MCF 10A (cell line): ENCODE measurements at regions not wholly inside any gene's neighbourhood (a gene's known extent, or its start where the extent isn't known, plus 50 kb on each side); places are given as distances from the start of the nearest gene placed in this dataset.
A peak's percentile ranks its signal among the peaks of the same experiment; 100 is the strongest.

Source experiments
- BruUV-seq: library from RNA; stranded (reverse); fragments of 400-500 nt; replicated peaks from 2 replicates; lab custom pipeline; 2021; lab: Mats Ljungman, UMichigan
- CTCF ChIA-PET: fragments of 300-600 bp; sonication (Branson Sonifier 250); formaldehyde crosslinking; extraction: SDS; loops from one replicate; lab custom pipeline; 2021; ENCODE audit warnings: antibody characterized with exemption, inconsistent platforms; lab: Yijun Ruan, JAX
- POLR2A ChIA-PET: fragments of 300-600, 350-650 bp; sonication (Branson Sonifier 250); formaldehyde crosslinking; extraction: SDS; loops from one replicate; lab custom pipeline; 2020; ENCODE audit warnings: antibody characterized with exemption, inconsistent platforms; lab: Yijun Ruan, JAX
- DNase-seq: peaks from one replicate; pipeline ENCODE4 v3.0.0-alpha.2; 2018; ENCODE audit not compliant: unreplicated experiment
- H3K27ac Mint-ChIP-seq: one replicate; pipeline ENCODE4 v1.8.0; 2022; ENCODE audit warnings: mild to moderate bottlenecking, low read depth, mixed read lengths; ENCODE audit not compliant: unreplicated experiment
- H3K27me3 Mint-ChIP-seq: one replicate; pipeline ENCODE4 v1.8.0; 2022; ENCODE audit warnings: mixed read lengths; ENCODE audit not compliant: insufficient read depth, unreplicated experiment
- H3K36me3 Mint-ChIP-seq: one replicate; pipeline ENCODE4 v1.8.0; 2022; ENCODE audit warnings: mild to moderate bottlenecking, moderate library complexity, mixed read lengths; ENCODE audit not compliant: insufficient read depth, unreplicated experiment
- H3K4me1 Mint-ChIP-seq: one replicate; pipeline ENCODE4 v1.8.0; 2022; ENCODE audit warnings: mixed read lengths; ENCODE audit not compliant: insufficient read depth, unreplicated experiment
- H3K4me3 Mint-ChIP-seq: one replicate; pipeline ENCODE4 v1.8.0; 2022; ENCODE audit warnings: mild to moderate bottlenecking, moderate library complexity, mixed read lengths; ENCODE audit not compliant: unreplicated experiment
- H3K9me3 Mint-ChIP-seq: one replicate; pipeline ENCODE4 v1.8.0; 2022; ENCODE audit warnings: mixed read lengths; ENCODE audit not compliant: unreplicated experiment
- CTCF ChIP-seq: fragments of 200-600 bp; IDR thresholded peaks from one replicate; pipeline ENCODE4 v1.8.0; 2022; ENCODE audit warnings: antibody characterized with exemption, mild to moderate bottlenecking; ENCODE audit not compliant: unreplicated experiment
- intact Hi-C: fragments of 100-400 bp; cut with micrococcal nuclease; formaldehyde crosslinking; loops from 2 replicates; pipeline ENCODE4 v1.14.1; 2022

GRCh38 chr7:45368129-45368807 lies 205.9 kb upstream of the ADCY1 start:
- H3K27me3 Mint-ChIP-seq, result peaks cover 87% of the 10 kb centered on the region
- DNase-seq, result no peak
- H3K36me3 Mint-ChIP-seq, result no peaks in the 10 kb centered on the region
- H3K9me3 Mint-ChIP-seq, result no peaks in the 10 kb centered on the region
- no TSS peak for BruUV-seq
- H3K27ac Mint-ChIP-seq, result no peak overlapping the region
- intact Hi-C loops, result no loop called here
- no peak overlapping the region for H3K4me3 Mint-ChIP-seq
- POLR2A ChIA-PET, result no interaction called here
- TF ChIP-seq CTCF, result no peak
- no peaks in the 10 kb centered on the region for H3K4me1 Mint-ChIP-seq
- CTCF ChIA-PET, result no interaction called here

- POLR2A ChIA-PET, result interaction anchor here (0.6 kb wide), 1 partner anchor 39 kb away, joined by 3 read pairs; no protein-coding TSS in a partner anchor
- H3K4me3 Mint-ChIP-seq, result no peak overlapping the region
- no peaks in the 10 kb centered on the region for H3K4me1 Mint-ChIP-seq
- no peak overlapping the region for H3K27ac Mint-ChIP-seq
- DNase-seq, result peak; percentile 22
- no peaks in the 10 kb centered on the region for H3K36me3 Mint-ChIP-seq
- BruUV-seq, result no TSS peak
- H3K9me3 Mint-ChIP-seq, result no peaks in the 10 kb centered on the region
- H3K27me3 Mint-ChIP-seq, result peaks cover 23% of the 10 kb centered on the region
- TF ChIP-seq CTCF, result no peak
- intact Hi-C loops, result no loop called here
- CTCF ChIA-PET, result no interaction called here
These were observed 189.7 kb upstream of the ADCY1 start for GRCh38 chr7:45384499-45384898.

- no TSS peak for BruUV-seq
- ChIA-PET POLR2A (no interaction called here), CTCF (interaction anchor here (0.7 to 1.0 kb wide), 2 partner anchors 12 to 127 kb away, joined by 3 read pairs; no protein-coding TSS in a partner anchor)
- Mint-ChIP-seq H3K4me3 (no peak overlapping the region), H3K9me3 (no peaks in the 10 kb centered on the region), H3K27ac (no peak overlapping the region), H3K4me1 (no peaks in the 10 kb centered on the region), H3K36me3 (no peaks in the 10 kb centered on the region), H3K27me3 (no peaks in the 10 kb centered on the region)
- DNase-seq, result no peak
- intact Hi-C loops, result no loop called here
- TF ChIP-seq CTCF, result no peak
These were observed 186.3 kb upstream of the ADCY1 start for GRCh38 chr7:45387837-45388236.

- TF ChIP-seq CTCF, result no peak
- H3K27ac Mint-ChIP-seq, result no peak overlapping the region
- intact Hi-C loops, result no loop called here
- no peak overlapping the region for H3K4me3 Mint-ChIP-seq
- H3K9me3 Mint-ChIP-seq, result no peaks in the 10 kb centered on the region
- DNase-seq, result no peak
- BruUV-seq, result no TSS peak
- ChIA-PET CTCF (no interaction called here), POLR2A (no interaction called here)
- H3K36me3 Mint-ChIP-seq, result no peaks in the 10 kb centered on the region
- no peaks in the 10 kb centered on the region for H3K4me1 Mint-ChIP-seq
- no peaks in the 10 kb centered on the region for H3K27me3 Mint-ChIP-seq
These were observed 184.9 kb upstream of the ADCY1 start for GRCh38 chr7:45389073-45389872.
